K562 (cell line): ENCODE measurements at regions not wholly inside any gene's neighbourhood (a gene's known extent, or its start where the extent isn't known, plus 50 kb on each side); places are given as distances from the start of the nearest gene placed in this dataset.

Source experiments
- SMAD4 ChIP-seq: fragments of 250-450 bp; sonication (Bioruptor Pico); conservative IDR thresholded peaks from 2 replicates; pipeline ENCODE4 v1.8.0; 2021; ENCODE audit warnings: inconsistent platforms, mild to moderate bottlenecking, moderate library complexity
- TAF9B ChIP-seq: fragments of 450-650 bp; IDR thresholded peaks from 2 replicates; pipeline ENCODE4 v1.6.1; 2018; ENCODE audit warnings: mild to moderate bottlenecking; ENCODE audit not compliant: partially characterized antibody
- TRIM24 ChIP-seq, 2 experiments: fragments of 450-650 bp; IDR thresholded peaks; 2 replicates each; pipeline ENCODE4 v1.6.1; 2016
- UBTF ChIP-seq, 2 experiments: IDR thresholded peaks; 2 replicates each; pipeline ENCODE4 v1.6.1; 2012; ENCODE audit warnings: improper control_type of control experiment in 2 of 2, low read depth in 2 of 2, low read length in 2 of 2, borderline replicate concordance in 1 of 2
- ZNF133 ChIP-seq: fragments of 250-450 bp; sonication (Bioruptor Pico); IDR thresholded peaks from 2 replicates; pipeline ENCODE4 v1.4.0; 2020; ENCODE audit warnings: mild to moderate bottlenecking
- ZNF253 ChIP-seq: fragments of 250-450 bp; sonication (Bioruptor Pico); conservative IDR thresholded peaks from 2 replicates; pipeline ENCODE4 v1.6.1; 2021; ENCODE audit warnings: mild to moderate bottlenecking
- TF ChIP-seq, protein P1 (sequence below), 3 experiments: fragments of 200-800 bp in 1 of 3; fragments of 250-450 bp in 1 of 3; fragments of 450-650 bp in 1 of 3; sonication (Bioruptor Pico) in 1 of 3; sonication (Bioruptor generic) in 1 of 3; formaldehyde crosslinking in 1 of 3; IDR thresholded peaks; 2 replicates each; pipeline versions ENCODE4 v1.6.1 to v1.8.0; 2016 to 2022; ENCODE audit warnings: mild to moderate bottlenecking in 2 of 3, missing genetic modification characterization in 2 of 3, missing compliant biosample characterization in 1 of 3, moderate library complexity in 1 of 3

DNA sequence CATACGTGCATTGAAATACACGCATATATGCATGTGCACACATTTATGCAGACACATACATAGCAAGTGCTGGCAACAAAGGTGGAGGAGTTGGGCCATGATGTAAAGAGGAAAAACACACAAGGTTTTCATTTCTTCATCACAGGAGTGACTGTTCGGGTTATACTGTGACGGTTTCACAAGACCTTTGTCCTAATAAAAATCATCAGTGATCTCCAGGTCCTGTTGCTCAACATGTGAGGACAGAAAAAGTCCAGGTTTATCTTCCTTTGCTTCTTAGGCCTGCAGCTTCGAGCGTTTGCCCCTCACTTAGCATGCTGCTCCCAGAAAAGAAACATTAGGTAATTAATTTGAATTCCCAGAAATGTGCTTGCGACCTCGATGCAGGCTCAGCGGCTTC, 1260.0 kb upstream of the TMEM132C start (continued):
- TF ChIP-seq UBTF (IDR thresholded peaks at IDR 0.05; ENCODE audit: borderline replicate concordance in 1 of 2, low read depth in 2 of 2, low read length in 2 of 2) (no peak), SMAD4 (CRISPR knock-in tag) (no peak), ZNF253 (CRISPR knock-in tag) (no peak), TRIM24 (IDR thresholded peaks at IDR 0.05) (no peak), TAF9B (no peak), ZNF133 (CRISPR knock-in tag) (no peak)
- TF ChIP-seq, protein P1, sequence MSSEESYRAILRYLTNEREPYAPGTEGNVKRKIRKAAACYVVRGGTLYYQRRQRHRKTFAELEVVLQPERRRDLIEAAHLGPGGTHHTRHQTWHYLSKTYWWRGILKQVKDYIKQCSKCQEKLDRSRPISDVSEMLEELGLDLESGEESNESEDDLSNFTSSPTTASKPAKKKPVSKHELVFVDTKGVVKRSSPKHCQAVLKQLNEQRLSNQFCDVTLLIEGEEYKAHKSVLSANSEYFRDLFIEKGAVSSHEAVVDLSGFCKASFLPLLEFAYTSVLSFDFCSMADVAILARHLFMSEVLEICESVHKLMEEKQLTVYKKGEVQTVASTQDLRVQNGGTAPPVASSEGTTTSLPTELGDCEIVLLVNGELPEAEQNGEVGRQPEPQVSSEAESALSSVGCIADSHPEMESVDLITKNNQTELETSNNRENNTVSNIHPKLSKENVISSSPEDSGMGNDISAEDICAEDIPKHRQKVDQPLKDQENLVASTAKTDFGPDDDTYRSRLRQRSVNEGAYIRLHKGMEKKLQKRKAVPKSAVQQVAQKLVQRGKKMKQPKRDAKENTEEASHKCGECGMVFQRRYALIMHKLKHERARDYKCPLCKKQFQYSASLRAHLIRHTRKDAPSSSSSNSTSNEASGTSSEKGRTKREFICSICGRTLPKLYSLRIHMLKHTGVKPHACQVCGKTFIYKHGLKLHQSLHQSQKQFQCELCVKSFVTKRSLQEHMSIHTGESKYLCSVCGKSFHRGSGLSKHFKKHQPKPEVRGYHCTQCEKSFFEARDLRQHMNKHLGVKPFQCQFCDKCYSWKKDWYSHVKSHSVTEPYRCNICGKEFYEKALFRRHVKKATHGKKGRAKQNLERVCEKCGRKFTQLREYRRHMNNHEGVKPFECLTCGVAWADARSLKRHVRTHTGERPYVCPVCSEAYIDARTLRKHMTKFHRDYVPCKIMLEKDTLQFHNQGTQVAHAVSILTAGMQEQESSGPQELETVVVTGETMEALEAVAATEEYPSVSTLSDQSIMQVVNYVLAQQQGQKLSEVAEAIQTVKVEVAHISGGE (CRISPR knock-in tag; IDR thresholded peaks at IDR 0.05) = no peak
